HG03457 (cell line): ENCODE measurements at regions not wholly inside any gene's neighbourhood (a gene's known extent, or its start where the extent isn't known, plus 50 kb on each side); places are given as distances from the start of the nearest gene placed in this dataset.
"Not testable (repeated sequence)": the region's sequence is repeated elsewhere in the genome, so short reads cannot be mapped to it uniquely, and the experiment has no call there.

Experiments
- ATAC-seq: cut with Tn5 transposase; IDR thresholded peaks from one replicate; pipeline ENCODE4 v1.9.1; 2021; ENCODE audit warnings: moderate number of reproducible peaks; ENCODE audit not compliant: unreplicated experiment

- ATAC-seq = not testable (repeated sequence)
Observed at GRCh38 chr22:49698616-49699015, 129.1 kb downstream of the BRD1 start.

- ATAC-seq = no peak
Observed at GRCh38 chr22:49697047-49697446, 130.6 kb downstream of the BRD1 start.

DNA sequence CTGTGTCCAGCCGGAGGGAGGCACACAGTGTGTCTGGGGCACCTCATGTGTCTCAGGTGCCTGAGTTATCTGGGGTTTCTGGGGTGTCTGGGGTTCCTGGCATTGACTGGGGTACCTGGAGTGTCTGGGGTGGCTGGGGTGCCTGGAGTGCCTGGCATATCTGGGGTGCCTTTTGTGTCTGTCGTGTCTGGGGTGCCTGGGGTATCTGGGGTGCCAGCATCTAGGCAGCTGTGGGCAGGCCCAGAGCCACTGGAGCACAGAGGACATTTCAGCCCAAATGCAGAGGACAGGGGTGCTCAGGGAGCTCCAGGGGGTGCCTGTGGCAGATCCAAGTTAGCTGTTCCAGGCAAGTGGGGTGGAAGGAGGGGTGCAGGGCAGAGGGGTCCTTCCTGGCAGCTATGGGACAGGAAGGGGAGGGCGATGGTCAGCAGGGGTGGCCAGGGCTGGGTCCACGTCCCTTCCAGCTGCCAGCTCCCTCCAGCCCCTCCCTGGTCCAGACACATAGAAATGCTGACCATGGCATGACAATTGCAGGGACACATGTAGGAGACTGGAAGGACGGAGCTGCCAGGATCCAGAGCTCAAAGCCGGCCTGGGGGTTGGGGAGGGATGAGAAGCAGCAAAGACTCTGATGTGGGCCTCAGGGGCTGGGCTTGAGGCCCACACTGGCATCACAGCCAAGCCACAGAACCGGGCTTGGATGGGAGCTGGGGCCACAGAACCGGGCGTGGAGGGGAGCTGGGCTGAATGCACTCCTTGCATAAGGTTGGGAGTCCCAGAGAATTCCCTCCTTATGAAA lies 133.0 kb downstream of the BRD1 start:
- ATAC-seq = no peak

- no peak for ATAC-seq
Observed at GRCh38 chr22:49693848-49694247, 133.8 kb downstream of the BRD1 start.

- no peak for ATAC-seq
Observed at GRCh38 chr22:49693416-49693815, 134.3 kb downstream of the BRD1 start.

GRCh38 chr22:49692499-49693225 lies 135.0 kb downstream of the BRD1 start:
- no peak for ATAC-seq

DNA sequence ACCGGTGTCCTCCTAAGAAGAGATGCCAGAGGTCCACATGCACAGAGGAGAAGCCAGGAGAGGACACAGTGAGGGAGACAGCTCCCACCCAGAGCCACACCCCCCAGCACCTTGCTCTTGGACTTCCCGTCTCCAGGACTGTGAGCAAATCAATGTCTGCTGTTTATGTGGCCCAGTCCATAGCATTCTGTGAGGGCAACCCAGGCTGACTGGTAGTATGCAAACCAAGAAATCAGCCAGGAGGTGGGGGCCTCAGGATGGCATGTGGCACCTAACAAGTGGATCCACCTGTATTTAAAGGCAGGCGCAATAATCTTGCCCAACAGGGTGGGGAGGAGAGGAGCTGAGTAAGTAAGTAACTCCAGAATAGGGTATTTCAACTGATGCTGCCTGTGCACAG lies 136.4 kb downstream of the BRD1 start:
- ATAC-seq = no peak

DNA sequence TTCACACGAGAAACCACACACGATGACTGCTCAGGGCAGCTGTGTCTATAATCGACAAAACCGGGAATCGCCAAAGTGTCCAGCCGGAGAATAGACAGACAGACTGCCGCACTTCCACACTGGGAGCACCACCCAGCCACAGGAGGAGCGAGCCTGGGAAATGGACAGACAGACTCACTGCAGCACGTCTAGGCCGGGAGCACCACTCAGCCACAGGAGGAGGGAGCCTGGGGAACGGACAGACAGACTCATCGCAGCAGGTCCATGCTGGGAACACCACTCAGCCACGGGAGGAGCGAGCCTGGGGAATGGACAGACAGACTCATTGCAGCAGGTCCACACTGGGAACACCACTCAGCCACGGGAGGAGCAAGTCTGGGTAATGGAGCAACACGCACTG lies 137.2 kb downstream of the BRD1 start:
- no peak for ATAC-seq

- ATAC-seq = no peak
Observed at GRCh38 chr22:49689858-49690257, 137.8 kb downstream of the BRD1 start.

- no peak for ATAC-seq
Observed at GRCh38 chr22:49689255-49689770, 138.4 kb downstream of the BRD1 start.

DNA sequence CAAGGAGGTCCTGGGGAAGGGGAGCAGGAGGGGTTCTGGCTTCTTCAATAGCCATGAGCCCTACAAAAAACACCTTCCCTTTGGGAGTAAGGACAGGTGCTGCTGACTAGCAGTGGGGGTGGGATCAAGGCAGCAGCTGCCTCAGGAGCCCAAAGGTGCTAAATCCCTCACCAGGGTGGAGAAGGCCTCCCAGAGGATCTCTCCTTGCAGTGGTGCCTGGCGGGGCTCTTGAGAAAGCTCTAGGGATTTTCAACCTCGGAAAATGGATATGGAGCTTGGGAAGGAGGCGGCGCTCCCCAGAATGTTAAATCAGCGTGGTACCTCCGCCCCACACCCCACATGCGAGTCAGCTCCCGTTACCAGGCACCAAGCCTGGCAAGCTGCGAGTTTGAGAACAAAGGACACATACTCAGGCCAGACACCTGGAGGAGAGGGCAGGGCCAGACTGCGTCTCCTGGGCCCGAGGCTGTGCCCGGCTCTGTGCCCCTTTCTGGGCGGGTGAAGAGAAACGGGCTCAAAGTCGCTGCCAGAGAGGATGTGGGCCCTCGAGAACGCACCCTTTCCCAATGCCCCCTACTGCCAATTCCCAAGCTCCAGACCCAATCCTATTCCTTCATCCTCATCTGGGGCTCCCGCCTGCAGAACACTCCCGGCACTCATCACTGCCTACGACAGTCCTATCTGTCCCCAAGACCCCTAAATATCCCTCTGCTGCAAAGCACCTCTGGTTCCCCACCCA lies 139.0 kb downstream of the BRD1 start:
- no peak for ATAC-seq

GRCh38 chr22:49687786-49688515 lies 139.7 kb downstream of the BRD1 start:
- no peak for ATAC-seq

DNA sequence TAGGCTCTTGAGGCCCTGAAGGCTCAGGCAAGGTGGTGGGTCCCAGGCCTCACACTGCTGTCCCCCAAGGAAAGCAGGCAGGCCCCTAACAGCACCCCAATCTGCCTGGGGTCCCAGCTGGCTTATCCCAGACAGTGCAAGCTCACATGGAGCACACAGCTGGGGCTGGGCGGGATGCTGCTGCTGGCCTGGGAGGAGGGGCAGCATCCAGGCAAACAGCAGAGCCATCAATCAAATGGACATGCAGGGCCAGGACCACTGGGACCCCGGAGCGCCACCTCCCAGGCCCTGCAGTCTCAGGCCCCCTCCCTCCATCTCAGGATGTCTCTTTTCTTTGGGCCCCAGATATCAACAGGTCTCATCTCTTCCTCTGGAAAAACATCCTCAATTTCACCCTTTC lies 140.3 kb downstream of the BRD1 start:
- no peak for ATAC-seq

DNA sequence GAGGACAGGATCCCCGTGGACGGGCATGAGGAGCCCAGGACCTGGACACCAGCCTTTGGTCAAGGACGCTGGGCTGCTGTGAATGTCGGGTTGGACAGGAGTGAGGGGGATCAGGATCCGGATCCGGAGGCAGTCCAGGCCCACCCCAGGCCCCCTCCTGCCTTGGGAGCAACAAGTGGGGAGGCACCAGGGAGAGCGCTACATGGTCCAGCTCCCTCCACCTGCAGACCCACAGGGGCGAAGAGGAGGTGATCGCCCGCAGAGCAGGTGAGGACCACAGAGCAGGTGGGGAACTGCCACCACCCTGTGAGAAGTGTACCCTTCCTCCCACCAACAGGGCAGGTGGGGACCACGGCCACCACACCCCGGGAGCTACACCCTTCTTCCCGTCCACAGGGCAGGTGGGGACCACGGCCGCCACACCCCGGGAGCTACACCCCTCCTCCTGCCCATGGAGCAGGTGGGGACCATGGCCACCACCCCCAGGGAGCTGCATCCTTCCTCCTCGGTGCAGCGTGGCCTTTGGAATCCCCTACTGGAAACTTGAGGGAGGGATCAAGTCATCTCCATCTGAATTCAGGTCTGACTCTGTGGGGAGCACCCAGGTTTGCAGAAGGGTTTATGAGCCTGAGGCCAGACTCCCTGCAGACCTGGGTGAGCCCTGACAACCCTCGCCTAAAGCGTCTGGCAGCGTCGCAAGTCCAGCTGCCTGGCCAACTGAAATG lies 141.0 kb downstream of the BRD1 start:
- ATAC-seq = no peak

DNA sequence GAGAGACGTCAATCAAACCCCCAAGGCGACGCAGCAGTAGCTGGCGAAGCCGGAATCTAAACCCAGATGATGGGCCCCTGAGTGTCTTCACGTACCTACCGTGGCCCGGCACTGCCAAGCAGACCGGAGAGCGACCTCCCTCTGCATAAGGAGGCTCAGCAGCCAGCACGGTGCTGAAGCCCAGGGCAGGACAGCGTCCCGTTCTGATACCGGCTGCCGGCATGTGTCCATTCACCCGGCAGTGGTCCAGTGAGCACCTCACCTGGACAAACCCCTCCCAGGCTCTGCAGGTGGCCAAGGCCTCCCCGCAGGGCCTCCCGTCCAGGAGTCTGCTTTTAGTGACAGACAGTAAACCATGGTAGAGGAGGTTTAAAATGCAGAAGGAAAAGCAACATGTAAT lies 142.0 kb downstream of the BRD1 start:
- no peak for ATAC-seq

DNA sequence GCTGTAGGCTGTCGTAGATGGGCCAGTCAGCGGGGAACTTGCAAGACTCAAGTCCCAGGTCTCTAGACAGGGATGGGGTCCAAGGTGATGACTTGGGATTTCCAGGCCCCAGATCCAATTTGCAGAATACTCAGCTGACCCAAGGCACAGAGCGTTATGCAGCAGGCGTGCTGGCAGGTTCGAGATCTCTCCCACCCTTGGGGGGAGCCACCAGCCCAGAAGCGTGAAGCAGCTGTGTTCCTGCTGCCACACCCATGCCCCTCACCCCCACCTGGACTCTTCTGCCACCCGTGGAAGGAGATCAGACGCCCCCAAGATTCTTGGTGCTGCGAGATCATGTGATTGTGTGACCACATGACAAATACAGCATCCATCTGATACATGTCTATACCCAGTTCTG lies 142.6 kb downstream of the BRD1 start:
- ATAC-seq = no peak

DNA sequence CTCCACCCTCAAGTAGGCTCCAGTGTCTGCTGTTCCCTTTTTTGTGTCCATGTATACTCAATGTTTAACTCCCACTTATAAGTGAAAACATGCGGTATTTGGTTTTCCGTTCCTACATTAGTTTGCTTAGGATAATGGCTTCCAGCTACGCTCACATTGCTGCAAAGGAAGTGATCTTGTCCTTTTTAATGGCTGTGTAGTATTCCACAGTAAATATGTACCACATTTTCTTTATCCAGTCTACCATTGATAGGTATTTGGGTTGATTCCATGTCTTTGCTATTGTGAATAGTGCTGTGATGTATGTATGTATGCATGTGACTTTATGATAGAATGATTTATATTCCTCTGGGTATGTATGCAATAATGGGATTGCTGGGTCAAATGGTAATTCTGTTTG lies 144.6 kb downstream of the BRD1 start:
- no peak for ATAC-seq

GRCh38 chr22:49680819-49681218 lies 146.9 kb downstream of the BRD1 start:
- not testable (repeated sequence) for ATAC-seq

GRCh38 chr22:49678842-49679170 lies 148.9 kb downstream of the BRD1 start:
- no peak for ATAC-seq

DNA sequence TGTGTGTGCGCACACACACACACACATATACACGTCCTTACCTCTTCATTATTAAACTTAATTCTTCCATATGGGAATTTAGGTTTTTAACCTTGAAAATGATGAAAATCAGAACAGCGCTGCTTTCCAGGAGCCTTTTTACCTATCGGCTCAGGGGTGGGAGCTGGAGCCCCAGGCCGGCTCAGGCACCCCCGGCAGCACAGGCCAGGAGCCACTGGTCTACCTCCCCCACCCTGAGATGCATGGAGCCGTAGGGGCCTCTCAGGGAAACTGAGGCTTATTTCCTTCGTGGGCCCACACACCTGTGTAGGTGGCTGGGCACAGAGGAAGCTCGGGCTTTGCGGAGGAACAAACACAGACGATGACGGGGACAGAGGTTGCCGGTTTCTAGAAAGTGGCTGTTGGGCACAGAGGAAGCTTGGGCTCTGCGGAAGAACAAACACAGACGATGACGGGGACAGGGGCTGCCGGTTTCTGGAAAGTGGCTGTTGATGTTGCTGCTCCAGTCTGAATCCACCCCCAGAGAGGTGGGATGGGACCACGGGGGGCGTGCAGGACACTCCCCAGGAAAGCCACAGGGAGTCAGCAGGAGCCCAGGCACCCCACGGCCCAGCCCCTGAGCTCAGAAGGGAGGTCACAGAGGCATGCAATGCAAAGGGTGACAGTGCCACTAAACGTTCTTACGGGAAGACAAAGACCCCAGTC lies 149.4 kb downstream of the BRD1 start:
- ATAC-seq = no peak
